ENCODE measurements at regions not wholly inside any gene's neighbourhood (a gene's known extent, or its start where the extent isn't known, plus 50 kb on each side); places are given as distances from the start of the nearest gene placed in this dataset.

GRCh38 chr11:71137376-71137775, 115.0 kb downstream of the SHANK2 start:
- in situ Hi-C loops (cut with MboI; ENCODE audit: low pct_unique_long_range_greater_than_20kb, low sequenced_read_pairs, unreplicated experiment): no loop called here
- no peak for TF ChIP-seq CTCF (IDR thresholded peaks at IDR 0.05; ENCODE audit: extremely low read depth, insufficient read depth, missing control alignments)
- DNase-seq (ENCODE audit: low spot score): no peak

- DNase-seq (ENCODE audit: low spot score): no peak
- no peak for TF ChIP-seq CTCF (IDR thresholded peaks at IDR 0.05; ENCODE audit: extremely low read depth, insufficient read depth, missing control alignments)
- in situ Hi-C loops (cut with MboI; ENCODE audit: low pct_unique_long_range_greater_than_20kb, low sequenced_read_pairs, unreplicated experiment): no loop called here
These were observed 116.1 kb downstream of the SHANK2 start for GRCh38 chr11:71136095-71136845.

- no peak for DNase-seq (ENCODE audit: low spot score)
- no peak for TF ChIP-seq CTCF (IDR thresholded peaks at IDR 0.05; ENCODE audit: extremely low read depth, insufficient read depth, missing control alignments)
- in situ Hi-C loops (cut with MboI; ENCODE audit: low pct_unique_long_range_greater_than_20kb, low sequenced_read_pairs, unreplicated experiment): no loop called here
These were observed 117.3 kb downstream of the SHANK2 start for GRCh38 chr11:71135112-71135511.

- DNase-seq (ENCODE audit: low spot score): no peak
- in situ Hi-C loops (cut with MboI; ENCODE audit: low pct_unique_long_range_greater_than_20kb, low sequenced_read_pairs, unreplicated experiment): no loop called here
- TF ChIP-seq CTCF (IDR thresholded peaks at IDR 0.05; ENCODE audit: extremely low read depth, insufficient read depth, missing control alignments): no peak
These were observed 118.4 kb downstream of the SHANK2 start for GRCh38 chr11:71133946-71134345.

- no peak for DNase-seq (ENCODE audit: low spot score)
- no peak for TF ChIP-seq CTCF (IDR thresholded peaks at IDR 0.05; ENCODE audit: extremely low read depth, insufficient read depth, missing control alignments)
- in situ Hi-C loops (cut with MboI; ENCODE audit: low pct_unique_long_range_greater_than_20kb, low sequenced_read_pairs, unreplicated experiment): no loop called here
These were observed 120.5 kb downstream of the SHANK2 start for GRCh38 chr11:71131861-71132260.

- DNase-seq (ENCODE audit: low spot score): no peak
- TF ChIP-seq CTCF (IDR thresholded peaks at IDR 0.05; ENCODE audit: extremely low read depth, insufficient read depth, missing control alignments): no peak
- in situ Hi-C loops (cut with MboI; ENCODE audit: low pct_unique_long_range_greater_than_20kb, low sequenced_read_pairs, unreplicated experiment): no loop called here
These were observed 122.3 kb downstream of the SHANK2 start for GRCh38 chr11:71130106-71130505.
